GM04503 (cell line): ENCODE measurements at regions not wholly inside any gene's neighbourhood (a gene's known extent, or its start where the extent isn't known, plus 50 kb on each side); places are given as distances from the start of the nearest gene placed in this dataset.

Source experiments
- DNase-seq: peaks from one replicate; pipeline ENCODE4 v3.0.0-alpha.2; 2012; ENCODE audit warnings: low read depth

- no peak for DNase-seq
Observed at GRCh38 chr2:64196963-64197362, 52.7 kb upstream of the PELI1 start.

GRCh38 chr2:64201151-64201550 is 56.9 kb upstream of the PELI1 start:
- DNase-seq: no peak

- DNase-seq: no peak
Observed at GRCh38 chr2:64202206-64202845, 58.1 kb upstream of the PELI1 start.

DNA sequence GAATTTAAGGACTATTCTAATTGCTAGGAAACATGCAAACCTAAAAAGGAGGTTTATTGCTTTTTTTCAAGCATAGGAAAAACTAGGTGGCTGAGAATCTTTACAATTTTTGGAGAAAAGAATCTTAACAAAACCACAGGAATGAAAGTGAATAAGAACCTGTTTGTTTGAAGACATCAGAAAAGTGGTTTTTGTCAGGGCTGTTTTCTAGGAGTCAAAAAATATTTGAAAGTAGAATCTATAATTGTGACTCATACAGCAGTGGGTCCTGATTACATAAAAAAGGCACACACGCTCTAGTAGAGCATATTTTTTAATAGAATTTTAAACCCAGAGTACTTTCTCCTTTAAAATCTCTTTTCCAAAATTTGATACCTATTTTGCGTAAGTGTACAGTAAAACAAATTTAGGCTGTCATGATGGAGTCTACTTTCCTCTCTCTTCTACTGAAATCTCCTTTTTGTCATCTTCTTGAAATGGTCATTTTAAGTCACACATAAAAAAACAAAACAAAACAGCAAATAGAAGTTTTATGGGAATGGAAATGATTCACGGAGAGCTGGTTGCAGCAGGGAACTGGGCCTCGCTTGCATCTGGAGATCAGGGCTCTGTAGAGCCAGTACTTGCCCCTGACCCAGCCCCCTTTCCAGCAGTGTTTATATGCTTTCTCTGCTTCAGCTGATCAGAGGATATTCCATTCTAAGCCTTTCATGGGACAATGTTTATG is 59.1 kb upstream of the PELI1 start:
- no peak for DNase-seq

- no peak for DNase-seq
Observed at GRCh38 chr2:64203858-64204632, 59.8 kb upstream of the PELI1 start.

DNA sequence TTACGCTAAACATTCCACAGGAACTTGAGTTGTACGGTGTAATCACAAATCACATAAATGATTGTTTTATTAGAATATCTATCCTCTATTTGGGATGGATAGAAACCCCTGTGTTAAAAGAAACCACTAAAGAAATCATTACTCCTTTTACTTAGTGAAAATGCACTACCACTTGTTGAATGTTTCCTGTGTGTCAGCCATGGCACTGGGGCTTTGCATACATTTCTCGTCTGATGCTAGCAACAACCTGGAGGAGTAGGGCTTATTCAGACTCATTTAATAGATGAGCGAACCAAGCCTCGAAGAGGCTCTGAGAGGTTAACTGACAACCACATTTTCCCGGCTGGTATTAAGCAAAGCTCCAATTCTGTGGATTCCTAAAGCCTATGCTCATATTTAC is 60.5 kb upstream of the PELI1 start:
- DNase-seq: no peak

DNA sequence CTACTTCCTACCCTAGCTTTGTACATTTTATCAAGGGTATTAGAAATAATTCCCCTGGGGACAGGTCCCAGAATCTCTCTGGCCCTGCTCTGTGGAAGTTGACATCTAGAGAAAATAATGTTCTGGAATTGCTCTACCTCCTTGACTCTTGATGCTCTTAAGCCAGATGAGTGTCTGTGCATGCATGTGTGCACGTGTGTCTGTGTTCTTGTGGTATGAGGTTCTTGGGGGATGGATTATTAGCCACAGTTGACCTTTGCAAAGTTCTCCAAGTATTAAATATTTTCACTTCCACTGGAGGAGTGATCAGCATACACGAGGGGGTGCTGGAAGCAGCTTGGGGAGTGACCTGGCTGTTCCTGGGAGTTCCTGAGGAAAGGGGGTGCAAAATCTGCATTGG is 61.2 kb upstream of the PELI1 start:
- no peak for DNase-seq

GRCh38 chr2:64207573-64207972 is 63.4 kb upstream of the PELI1 start:
- no peak for DNase-seq

DNA sequence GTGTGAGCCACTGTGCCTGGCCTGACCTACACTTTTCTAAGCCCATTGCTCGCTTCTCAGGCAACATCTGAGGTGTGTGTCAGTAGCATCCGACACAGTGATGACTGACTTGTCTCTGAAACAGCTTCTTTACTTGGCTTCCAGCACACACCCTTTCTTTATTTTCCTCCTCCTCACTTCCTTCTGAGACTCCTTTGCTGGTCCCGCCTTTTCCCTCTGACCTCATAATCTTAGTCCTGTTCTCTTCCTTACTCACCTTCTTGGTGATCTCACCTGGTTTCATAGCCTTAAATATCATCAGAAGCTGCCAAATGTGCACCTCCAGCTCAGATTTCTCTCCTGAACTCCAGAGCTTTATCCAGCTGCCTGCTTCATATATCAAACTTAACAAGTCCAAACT is 66.6 kb upstream of the PELI1 start:
- no peak for DNase-seq

DNA sequence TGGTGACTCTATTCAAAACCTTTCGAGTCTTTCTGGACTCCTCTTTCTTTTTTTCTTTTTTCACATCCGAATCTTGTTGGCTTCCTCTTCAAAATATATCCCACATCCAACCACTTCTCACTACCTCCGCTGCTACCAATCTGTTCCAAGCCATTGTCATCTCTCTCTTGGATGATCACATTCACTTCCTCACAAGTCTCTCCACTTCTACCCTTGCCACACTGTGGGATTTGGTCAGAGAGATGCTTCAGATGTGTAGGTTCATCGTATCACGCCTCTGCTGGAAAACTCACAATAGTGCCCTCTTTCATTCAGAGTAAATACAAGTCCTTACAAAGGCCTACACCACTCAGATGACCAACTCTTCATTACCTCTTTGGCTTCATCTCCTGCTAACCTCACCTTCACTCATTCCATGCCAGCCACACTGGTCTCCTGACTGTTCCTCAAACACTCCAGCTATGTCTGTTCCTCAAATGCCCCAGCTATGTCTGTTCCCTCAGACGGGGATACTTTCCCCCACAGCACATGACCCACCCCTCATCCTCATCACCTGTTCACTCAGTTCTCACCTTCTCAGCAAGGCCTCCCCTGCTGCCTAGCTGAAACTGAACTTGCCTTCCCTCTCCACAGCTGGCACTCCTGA is 67.2 kb upstream of the PELI1 start:
- no peak for DNase-seq

DNA sequence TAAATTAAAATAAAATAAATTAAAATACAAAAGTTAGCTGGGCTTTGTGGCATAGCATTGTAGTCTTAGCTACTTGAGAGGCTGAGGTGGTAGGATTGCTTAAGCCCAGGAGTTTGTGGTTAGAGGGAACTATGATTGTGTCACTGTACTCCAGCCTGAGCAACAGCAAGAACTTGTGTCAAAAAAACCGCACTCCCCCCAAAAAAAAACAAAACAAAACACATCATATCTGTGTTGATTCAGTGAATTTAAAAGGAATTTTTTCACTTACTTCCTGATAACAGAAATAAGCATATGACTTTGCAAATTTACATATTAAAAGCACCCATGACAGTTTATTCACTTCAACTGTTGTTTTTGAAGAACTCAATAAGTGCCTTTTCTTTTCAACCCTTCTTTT is 68.1 kb upstream of the PELI1 start:
- DNase-seq: no peak

- no peak for DNase-seq
Observed at GRCh38 chr2:64212801-64213321, 68.6 kb upstream of the PELI1 start.

DNA sequence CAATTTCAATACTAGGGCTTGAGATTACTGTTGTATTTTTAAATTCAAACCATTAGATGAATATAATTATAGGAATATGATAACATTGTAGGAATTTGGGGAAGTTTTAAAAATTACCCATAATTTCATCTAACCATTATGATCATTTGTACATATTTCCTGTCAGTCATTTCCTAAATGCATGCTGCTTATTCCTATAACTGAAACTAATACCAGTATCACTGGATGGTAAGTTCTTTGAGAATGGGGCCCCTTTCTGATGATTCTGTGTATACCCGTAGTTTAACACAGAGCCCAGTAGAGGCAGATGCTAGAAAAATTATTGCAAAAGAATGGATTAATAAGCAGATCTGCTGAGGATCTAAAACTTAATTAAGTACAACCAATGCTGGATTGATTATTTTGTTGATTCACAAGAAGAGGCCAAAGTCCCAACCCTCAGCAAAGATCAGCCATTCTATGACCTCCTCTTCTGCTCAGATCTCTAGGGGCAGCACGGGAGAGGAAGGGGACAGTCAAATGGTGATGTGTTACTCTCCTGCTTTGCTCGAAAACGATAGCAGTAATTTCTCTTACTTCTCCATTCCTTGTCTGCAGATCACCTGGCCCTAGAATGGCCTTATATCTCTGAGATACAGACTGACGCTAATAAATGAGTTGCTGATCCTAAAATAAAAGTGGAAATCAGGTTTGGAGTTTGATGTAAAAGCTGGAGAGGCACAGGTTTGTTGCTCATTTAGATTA is 69.5 kb upstream of the PELI1 start:
- DNase-seq: no peak

GRCh38 chr2:64214281-64215115 is 70.3 kb upstream of the PELI1 start:
- no peak for DNase-seq

DNA sequence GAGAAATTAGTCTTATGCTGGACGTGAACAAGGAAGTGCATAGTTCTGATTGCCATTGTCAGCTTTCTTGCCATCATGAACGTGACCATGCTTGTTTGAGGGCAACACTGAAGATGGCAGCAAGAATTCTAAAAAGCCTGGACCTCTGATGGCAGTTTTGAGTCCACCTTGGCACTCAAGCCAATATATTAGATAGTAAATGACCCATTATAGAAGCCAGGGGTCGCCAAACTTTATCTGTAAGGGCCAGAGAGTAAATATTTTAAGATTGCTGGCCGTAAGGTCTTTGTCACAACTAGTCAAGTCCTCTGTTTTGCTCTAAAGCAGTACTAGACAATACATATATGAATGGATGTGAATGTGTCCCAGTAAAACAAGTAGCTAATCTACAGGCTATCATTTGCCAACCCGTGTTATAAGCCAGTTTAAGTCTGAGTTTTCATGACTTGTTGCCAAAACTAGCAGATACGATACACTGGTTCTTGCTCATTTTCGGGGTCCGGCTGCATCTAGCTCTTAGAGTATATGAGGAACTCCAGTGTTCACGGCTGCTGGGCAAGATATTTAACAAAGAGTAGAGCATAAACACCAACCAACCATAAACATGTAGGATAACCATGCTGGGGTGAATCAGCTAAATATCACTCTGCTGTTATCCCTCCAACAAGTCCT is 73.1 kb upstream of the PELI1 start:
- DNase-seq: no peak

DNA sequence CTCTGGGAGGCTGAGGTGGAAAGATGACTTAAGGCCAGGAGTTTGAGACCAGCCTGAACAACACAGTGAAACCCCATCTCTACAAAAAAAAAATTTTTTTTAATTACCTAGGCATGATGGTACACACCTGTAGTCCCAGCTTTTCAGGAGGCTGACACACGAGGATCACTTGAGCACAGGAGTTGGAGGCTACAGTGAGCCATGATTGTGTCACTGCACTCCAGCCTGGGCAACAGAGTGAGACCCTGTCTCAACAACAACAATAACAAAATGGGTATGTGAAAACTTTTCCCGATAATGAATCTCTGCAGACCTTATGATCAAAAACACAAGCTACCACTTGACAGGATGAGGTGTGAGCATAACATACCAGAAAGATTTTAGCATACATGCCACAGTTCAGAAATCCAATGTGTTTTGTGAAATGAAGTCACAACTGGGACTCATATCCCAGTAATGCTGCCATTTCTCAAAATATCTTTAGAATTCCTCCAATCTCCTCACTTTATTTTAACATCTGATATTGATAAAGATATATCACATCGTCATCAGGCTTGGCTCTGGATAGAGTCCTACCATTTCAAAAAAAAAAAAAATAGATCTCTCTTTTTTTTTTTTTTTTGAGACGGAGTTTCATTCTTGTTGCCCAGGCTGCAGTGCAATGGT is 74.0 kb upstream of the PELI1 start:
- DNase-seq: no peak

DNA sequence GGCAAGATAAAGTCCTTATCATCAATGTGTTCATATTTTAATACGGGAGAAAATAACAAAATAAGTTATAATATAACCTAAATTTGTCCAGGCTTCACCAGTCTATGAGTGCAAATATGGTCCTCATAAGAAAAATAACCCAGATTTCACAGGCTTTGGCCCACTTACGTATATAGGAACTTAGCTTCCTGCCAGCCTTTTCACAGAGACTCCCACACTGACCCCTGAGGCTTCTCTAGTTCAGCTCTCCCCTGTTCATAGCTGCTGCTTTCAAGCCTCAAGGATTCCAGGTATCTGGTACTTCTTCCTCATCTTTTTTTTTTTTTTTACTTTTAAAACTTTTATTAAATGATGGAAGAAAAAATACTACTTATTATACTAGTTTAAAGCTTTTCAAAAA is 74.9 kb upstream of the PELI1 start:
- DNase-seq: no peak

- no peak for DNase-seq
Observed at GRCh38 chr2:64220265-64220664, 76.0 kb upstream of the PELI1 start.

DNA sequence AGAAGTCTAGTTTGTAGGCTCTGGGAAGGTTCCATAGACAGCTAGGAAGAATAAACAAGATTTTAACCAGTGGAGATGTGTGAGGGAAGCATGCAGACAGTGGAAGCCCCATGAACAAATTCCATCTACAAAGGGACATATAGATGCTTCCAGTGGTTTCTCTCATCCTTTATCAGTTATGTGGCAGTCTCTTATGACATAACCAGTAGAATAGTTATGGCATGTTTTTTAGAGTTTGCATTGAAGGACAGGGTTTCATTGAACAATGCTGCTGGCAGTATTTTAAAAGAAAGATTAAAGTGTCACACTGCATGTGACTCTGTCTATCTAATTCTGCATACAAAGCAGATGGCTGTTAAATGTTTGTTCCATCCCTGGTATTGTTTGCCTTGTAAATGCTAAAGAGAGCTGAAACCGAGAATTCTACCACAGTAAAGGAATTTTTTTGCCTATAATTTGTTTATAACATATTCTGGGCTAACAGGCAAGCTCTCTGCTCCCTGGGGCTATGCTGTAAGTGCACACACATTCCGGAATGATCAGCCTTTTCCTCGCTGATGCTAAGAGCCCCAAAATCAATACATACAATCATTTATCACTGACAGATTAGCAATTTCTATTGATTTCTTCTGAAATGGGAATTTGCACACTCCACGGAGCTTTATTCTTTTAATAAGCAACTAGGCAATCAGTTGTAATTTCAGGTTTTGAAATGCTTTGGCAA is 76.8 kb upstream of the PELI1 start:
- DNase-seq: no peak
